Skin epidermis (tissue), 12 donors: ENCODE measurements at regions not wholly inside any gene's neighbourhood (a gene's known extent, or its start where the extent isn't known, plus 50 kb on each side); places are given as distances from the start of the nearest gene placed in this dataset.

Experiments used
- H3K27ac ChIP-seq, 21 experiments: fragments of 200-600 bp; sonication (generic) in 11 of 21; one replicate each; pipeline ENCODE4 v1.5.0; 2020; ENCODE audit warnings: mild to moderate bottlenecking in 3 of 21, inconsistent platforms in 2 of 21, moderate library complexity in 2 of 21
- H3K4me3 ChIP-seq, 7 experiments: fragments of 200-600 bp; sonication (generic) in 2 of 7; one replicate each; pipeline ENCODE4 v1.5.0; 2020; ENCODE audit warnings: inconsistent platforms in 2 of 7, mild to moderate bottlenecking in 2 of 7, moderate library complexity in 1 of 7

DNA sequence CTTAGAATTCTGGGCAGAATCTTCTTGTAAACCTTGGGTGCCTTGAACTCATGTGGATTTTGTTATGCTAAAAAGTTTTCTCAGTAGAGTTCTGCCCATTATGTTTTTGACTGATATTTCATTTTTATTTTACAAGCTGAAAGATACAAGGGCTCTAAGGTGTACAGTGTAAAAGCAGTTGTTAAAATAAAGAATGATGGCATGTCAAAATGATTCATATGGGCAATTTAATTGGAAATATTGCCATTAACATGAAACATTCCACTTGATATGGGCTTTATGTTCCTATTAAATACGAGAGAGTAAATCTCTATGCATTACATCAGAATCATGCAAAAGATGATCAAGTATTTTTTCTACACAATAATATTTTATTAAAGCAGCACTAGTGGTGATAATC is 295.1 kb upstream of the ATP2B1 start:
- no peak overlapping the region for H3K27ac ChIP-seq
- H3K4me3 ChIP-seq: no peak overlapping the region

DNA sequence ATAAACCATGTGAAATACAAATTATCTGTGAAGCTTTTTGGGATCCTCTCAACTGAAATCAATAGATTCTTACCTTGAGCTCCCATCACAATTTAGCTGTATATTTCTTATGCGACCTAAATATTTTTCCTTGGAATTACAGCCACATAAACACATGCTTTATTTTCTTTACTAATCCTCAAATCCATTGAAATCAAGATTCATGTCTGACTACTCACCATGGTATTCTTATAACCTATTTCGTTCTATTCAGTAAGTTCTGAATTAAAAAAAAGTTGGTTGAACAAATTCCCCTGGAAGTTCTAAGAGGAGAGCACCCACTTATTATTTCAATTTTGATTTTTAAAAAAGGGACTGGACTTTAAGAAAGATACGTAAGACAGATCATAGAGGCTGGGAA is 292.1 kb upstream of the ATP2B1 start:
- H3K27ac ChIP-seq: no peak overlapping the region
- no peak overlapping the region for H3K4me3 ChIP-seq

DNA sequence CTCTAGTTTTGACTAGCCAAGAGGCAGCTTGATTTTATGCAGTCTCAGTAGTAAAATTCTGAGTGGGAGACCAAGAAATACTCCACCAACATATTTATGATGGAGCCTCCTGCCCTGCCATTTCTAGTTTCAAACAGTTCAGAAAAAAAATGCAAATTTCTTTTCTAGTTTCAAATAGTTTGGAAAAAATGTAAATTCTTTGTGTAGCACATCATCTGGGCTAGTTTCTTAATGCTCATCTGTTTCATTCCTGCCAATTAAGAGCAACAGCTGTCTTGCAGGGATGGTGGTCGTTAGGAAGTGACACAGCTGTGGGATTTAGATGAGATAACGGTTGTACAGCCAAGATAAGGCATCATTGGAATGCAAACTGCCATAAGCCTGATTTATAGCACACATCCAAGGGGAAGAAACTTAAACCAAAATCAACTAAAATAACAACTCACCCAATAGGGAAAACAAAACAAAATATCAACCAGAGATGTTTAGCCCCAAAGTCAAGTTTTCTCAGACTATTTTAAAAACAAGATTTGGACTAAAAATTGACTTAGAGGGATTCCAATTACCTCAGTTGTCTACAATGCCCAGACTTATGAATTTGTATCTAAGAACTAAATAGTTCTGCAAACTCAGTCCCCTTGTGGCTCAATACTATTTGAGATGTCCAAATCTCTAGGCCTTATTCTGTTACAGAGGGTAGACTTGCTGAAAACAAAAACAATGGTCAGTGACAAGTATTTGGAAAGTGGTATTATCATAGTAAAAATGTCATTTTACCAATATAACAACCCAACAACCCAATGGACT is 291.3 kb upstream of the ATP2B1 start:
- H3K4me3 ChIP-seq: no peak overlapping the region
- no peak overlapping the region for H3K27ac ChIP-seq

DNA sequence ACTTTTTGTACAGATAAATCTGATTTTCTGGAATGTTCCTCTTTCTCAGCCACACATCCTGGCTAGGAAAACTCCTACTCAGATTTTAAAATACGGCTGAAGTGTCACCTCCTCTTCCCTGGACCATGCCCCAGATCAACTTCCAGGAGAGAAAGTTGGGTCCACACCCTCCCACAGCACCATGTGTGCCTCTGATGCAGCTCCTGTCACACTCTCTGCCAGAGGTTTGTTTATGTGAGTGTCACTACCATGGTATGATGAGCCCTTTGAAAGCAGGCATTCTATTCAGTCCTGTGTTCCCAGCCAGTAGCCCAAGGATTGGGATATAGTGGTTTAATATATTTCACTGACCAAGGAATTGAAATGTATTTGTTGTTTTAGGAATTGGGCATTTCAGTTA is 287.2 kb upstream of the ATP2B1 start:
- no peak overlapping the region for H3K4me3 ChIP-seq
- no peak overlapping the region for H3K27ac ChIP-seq

DNA sequence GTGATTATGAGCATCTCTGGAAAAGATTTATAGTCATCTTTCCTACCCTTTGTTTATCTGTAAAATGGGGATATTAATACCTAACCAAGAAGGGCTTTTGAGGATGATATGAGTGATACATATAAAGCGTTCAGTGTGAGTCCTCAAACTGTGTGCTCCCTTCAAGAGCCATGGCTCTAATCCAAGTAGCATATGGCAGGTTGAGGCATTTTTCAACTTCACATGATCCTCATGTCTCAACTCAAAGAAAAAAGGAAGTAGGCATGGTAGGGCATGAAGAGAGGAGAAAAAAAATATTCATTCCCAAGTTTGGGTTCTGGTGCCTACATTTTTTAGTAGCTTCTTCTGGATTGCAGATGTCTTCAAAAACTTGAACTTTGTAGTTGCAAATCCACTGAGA is 286.3 kb upstream of the ATP2B1 start:
- Histone ChIP-seq H3K4me3 (no peak overlapping the region), H3K27ac (no peak overlapping the region)

DNA sequence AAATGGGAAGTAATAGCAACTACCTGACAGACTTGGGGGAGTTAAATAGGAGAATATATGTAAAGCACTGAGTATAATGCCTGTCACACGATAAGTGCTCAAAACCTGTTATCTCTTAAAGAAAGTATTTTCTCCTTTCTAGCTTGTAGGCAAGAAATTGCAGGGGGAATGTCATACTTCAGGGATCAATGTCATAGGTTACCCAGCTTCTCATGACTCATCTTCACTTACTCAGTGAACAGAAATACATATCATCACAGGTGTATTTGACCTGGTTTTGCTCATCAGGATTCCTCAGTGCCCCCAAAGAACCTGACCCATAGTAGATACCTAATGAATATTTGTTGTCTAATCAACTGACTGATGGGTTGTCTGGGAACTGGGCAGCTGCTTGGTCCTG is 285.0 kb upstream of the ATP2B1 start:
- Histone ChIP-seq H3K4me3 (no peak overlapping the region), H3K27ac (no peak overlapping the region)

DNA sequence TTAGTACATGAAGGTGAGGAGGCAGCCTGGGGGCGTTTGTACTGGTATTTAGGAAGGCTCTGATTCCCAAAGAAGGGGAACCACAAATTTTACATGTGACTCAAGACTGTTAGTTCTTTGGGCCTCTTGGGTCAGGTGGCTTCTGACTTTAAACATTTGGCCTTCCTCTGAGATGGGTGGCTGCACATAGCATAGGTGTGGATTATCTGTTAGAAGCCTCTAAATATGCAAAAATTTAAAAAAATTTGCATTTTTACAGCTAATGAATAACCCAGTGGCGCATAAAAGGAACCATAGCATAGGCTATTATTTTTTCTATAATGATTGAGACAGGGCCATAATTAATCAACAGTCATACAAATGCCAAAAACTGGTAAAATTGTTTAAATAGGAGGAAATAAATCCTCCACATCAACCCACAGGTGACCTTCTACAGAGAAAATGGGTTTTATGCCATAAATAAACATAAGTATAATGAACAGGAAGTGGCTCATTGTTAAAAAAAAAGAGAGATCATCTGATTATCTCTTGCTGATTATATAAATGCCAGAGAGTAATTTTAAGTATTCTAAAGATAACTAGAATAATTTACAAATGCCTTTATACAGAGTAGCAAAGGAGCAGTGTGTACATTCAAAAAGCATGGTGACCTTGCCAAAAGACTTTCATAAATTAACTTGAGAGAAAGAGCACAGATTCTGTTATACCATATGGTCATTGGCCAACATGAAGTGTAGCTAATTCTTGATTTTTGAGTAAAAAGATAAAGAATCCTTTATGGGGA is 284.2 kb upstream of the ATP2B1 start:
- H3K27ac ChIP-seq: no peak overlapping the region
- no peak overlapping the region for H3K4me3 ChIP-seq

DNA sequence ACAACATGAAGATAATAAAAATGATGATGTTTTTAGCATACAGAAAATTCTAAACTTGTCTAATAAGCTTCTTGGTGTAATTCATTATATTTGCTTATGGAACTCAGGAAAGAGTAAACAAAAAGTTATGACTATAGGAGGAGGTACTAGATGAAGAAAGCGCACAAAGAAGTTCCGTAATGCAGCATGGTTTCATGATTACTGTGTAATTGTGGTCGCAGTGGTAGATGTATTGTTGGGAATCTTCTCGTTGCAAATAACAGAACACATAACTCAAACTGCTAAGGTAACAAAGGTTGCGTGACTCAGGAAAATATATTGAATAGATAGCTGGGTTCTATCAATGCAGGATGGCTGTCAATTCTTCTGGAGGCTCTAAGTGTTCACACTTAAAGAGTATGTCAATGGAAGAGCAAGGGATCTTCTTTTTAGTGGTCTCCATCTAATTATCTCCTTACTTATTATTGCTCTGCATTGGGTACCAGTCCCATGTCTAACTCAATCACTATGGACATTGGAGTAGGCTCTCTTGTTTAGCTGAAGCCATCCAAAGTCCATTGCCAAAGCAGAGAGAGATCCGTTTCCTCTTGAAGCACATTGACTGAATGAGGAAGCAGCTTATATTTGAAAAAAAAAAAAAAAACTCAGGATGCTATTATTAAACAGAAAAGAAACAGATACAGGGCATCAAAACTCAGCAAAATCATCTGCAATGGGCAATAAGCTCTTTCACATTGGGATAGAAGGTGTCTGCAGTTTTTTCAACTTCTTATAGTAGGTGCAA is 283.4 kb upstream of the ATP2B1 start:
- H3K4me3 ChIP-seq: no peak overlapping the region

DNA sequence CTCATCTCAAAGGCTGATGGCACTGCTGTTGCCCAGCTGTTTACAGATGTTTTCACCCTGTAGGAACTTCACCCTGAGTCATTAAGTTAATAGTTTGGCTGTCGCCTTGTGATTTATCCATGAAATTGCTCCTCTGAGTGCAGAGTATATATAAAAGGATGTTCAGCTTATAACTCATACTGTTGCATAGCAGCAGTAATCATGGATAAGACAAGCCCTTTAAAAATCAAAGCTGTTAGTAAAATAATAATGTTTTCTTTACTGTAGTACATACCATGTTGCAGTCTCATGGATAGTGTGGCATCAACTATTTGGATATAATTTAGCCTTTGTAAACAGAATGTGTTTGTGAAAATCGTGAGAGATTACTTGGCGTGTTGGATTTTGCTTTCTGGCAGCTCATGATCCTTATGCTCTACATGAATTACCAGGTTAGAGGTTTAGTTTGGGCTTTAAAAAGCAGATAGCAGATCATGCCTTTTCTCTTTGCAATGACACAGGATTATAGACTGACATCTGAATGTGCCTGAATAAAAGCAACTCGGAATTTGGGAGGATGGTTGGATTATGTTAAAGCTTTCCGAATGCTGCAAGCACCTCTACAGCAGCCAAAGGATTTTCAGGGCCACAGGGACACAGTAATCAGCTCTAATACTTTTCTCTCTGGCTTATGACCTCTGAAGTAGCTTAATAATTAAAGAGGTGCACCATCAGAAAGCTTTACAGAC is 279.7 kb upstream of the ATP2B1 start:
- no peak overlapping the region for H3K27ac ChIP-seq
- H3K4me3 ChIP-seq: no peak overlapping the region

More for the DNA sequence above, 283.4 kb upstream of the ATP2B1 start:
- no peak overlapping the region for H3K27ac ChIP-seq

DNA sequence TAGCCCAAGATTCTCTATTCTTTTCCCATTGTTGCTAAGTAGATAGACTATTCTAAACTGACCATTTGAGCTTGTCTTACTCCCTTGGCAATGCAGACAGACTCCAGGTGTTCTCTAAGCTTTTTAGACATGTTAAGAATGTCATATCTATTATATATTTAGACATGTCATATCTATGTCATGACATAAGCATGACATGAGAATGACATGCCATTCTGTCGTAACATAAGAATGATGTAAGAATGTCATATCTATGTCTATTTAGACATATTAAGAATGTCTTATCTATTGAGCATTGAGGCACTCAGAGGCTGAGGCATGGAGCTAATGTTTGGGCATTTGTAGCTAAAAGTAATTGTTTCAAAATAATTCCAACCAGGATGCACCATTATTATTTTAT is 277.3 kb upstream of the ATP2B1 start:
- no peak overlapping the region for H3K4me3 ChIP-seq
- no peak overlapping the region for H3K27ac ChIP-seq

DNA sequence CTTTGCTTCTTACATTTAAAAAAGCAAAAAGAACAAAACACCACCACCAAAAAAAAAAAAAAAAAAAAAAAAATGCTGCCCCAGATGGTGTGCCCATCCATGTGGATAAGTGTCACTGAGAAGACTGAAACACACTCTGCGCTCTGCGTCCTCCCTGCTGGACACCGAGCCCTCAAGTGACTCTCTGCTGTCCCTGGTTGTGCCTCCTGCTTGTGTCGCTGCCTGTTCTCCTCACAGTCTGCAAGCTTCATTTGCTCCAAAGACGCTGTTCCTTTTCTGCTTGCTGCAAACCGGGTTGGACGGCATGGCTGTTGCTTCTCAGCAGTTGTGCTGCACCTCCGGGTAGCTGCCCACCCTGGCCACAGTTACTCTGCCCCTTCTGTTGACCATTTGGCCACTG is 276.2 kb upstream of the ATP2B1 start:
- Histone ChIP-seq H3K27ac (no peak overlapping the region), H3K4me3 (no peak overlapping the region)

DNA sequence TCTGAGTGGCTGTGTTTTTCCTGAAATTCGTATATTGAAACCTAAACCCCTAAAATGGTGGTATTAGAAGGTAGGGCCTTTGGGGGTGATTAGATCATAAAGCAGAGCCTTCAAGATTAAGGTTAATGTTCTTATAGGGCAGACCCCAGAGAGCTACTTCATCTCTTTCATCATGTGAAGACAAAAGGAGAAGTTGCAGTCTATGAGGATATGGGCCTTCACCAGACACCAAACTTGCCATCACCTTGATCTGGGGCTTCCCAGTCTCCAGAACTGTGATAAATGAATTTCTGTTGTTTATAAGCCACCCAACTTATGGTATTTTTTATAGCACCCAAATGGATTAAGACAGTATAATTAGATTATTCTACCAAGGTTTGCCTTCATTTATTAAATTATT is 275.0 kb upstream of the ATP2B1 start:
- Histone ChIP-seq H3K27ac (no peak overlapping the region), H3K4me3 (no peak overlapping the region)

DNA sequence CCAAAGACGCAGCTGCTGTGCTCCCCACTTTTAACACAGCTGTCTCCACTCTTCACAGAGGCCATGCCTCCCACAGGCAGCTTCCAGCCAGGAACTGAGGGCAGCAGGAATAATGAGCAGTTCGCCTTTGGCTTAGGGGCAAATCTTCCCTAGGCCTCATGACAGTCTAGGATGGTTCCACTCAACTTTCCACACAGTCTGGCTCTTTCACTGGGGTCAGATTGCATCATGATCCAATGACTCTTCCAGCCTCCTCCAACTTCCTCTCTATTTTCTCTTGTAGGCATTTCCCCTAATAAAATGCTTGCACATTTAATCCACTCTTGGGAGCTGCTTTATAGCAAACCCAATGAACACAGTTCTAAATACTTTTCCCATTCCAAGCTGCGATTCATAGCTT is 271.6 kb upstream of the ATP2B1 start:
- Histone ChIP-seq H3K4me3 (no peak overlapping the region), H3K27ac (peak overlapping the region in 3 of 21 experiments; percentile 15 to 30 (median 16))

DNA sequence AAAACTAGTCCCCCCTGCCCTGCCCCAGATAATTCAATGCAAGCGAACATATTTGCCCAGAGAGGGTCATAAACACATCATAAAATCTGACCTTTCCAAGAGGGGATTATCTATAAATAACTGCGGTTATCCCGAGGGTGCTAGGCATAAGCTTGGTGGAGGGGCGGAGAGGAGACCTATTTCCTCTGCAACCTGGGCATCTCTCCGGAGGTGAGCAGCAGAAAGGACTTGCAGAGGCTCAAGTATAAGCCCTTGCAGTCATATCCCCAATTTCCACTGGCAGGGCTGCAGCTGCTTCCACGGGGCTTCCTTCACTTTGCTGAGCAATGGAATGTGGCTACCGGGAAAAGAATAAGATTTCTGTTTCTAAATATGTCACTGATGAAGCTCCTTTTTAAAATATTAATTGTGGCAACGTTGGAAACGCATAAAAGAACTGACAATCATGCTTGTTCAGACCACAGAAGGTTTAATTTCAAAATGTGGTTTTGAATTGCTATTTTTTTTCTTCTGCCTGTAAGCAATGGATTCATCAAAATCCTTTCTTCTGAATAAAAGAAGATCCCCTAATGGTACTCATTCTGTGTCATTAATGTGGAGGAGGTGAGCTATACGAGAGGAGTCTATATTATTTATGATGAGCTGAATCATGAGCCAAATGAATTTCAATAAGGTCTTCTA is 268.9 kb upstream of the ATP2B1 start:
- Histone ChIP-seq H3K27ac (no peak overlapping the region), H3K4me3 (no peak overlapping the region)

DNA sequence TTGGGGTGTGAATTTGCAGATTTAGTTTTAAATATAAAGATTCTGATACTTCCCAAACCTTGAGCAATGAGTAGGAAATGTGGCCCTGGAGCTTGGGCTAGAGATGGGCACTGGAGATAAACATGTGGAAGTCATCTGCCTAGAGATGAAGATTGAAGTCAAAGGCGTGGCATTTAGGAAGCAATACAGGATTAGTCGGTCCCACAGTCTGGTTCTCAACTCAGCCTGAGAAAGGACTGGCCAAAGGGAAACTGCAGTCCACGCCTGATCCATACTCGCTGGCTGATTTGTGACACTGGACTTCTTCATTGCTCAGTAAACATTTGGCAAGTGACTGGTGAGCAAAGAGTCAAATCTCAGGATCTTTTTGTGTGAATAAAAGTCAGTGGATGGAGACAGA is 268.2 kb upstream of the ATP2B1 start:
- Histone ChIP-seq H3K27ac (no peak overlapping the region), H3K4me3 (no peak overlapping the region)

DNA sequence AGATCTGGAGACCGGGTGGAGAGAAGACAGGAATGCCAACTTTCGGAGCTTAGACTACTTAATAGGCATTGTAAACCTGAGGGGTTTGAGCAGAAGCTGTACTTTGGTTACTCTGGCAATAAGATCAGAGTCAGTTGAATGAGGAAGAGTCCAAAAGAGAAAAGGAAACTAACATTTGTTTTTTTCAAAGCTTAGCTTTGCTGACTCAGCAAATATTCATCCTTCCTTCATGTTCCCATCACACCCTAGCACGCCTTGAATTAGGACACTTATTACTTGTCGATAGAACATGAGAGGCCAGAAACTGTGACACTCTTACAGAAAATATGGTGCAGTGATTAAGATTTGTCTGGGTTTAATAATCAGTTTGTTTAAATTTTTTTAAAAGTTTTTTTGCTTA is 266.9 kb upstream of the ATP2B1 start:
- H3K4me3 ChIP-seq: no peak overlapping the region
- H3K27ac ChIP-seq: no peak overlapping the region

DNA sequence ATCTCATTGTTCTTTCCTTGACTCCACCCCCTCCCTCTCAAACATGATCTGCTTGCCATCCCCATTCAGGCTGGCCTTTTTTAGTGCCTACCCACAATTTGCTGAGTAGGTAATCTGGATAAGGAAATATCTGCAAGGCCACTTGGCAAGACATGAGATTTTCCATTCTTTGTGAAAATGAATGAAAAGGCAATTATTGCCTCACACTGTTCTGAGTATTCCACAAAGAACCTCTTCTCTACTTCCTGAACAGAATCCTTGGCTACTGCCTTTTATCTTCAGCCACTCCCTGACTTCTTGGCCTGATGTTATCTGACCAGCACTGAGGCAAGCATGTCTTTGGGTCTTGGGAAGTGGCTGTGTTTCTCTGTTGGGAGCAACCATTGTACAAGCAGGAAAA is 263.2 kb upstream of the ATP2B1 start:
- H3K27ac ChIP-seq: no peak overlapping the region
- no peak overlapping the region for H3K4me3 ChIP-seq

DNA sequence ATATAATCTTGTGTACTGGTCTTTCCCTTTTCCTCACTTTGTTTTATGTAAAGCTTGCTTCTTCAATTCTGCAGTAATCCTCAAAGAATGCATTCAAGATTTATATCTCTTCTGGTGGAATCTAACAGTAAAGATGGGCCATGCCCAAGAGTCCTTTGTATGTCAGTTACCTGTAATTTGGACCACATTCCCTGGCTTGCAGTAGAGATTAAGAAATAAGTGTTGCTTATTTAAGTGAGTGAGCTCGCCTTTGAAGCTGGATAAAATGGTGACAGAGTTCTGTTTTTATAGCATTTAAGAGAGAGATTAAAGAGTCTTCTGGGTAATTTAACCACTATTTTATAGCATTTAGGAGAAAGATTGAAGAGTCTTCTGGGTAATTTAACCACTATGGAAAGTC is 262.1 kb upstream of the ATP2B1 start:
- H3K27ac ChIP-seq: no peak overlapping the region
- H3K4me3 ChIP-seq: no peak overlapping the region

DNA sequence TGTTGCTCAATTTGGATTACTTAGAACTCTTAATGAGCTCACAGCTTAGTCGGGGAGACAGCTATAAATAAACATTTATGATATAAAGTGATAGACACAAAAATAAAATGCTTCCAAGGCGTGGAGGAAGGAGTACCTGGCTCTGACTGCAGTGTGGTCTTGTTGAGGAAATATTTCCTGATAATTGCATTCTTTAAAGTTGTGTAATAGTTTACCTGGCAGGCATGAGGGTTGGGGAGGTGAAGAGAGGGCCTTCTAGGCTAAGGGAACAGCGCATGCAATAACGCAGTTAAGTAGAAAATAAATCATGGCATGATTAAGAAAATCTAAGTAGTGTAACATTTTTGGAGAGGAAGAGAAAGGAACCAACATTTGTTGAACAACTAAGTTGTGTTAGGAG is 260.5 kb upstream of the ATP2B1 start:
- Histone ChIP-seq H3K27ac (no peak overlapping the region), H3K4me3 (no peak overlapping the region)
